Tibial nerve (tissue), 1 donor: ENCODE measurements at regions not wholly inside any gene's neighbourhood (a gene's known extent, or its start where the extent isn't known, plus 50 kb on each side); places are given as distances from the start of the nearest gene placed in this dataset. TPM values are rescaled to one million over a fixed set of nuclear protein-coding genes. Genes with fewer than 3 reads are reported as not detected.

Experiments used
- small RNA-seq: library from RNA; depleted of rRNA; stranded (forward); fragments of <200 nt; gene quantifications from one replicate; pipeline ENCODE3, GENCODE V24; 2016

Small RNA genes in the stretch of these regions (small RNA-seq; reads per million reads assigned to genes)
- gene RNA5SP360, result not detected
